ENCODE measurements at regions not wholly inside any gene's neighbourhood (a gene's known extent, or its start where the extent isn't known, plus 50 kb on each side); places are given as distances from the start of the nearest gene placed in this dataset.

- Histone ChIP-seq H3K9ac (ENCODE audit: low read depth, low read length) (no peak overlapping the region), H3K27ac (ENCODE audit: low read length) (no peak overlapping the region)
These were observed 172.9 kb upstream of the SASH1 start for GRCh38 chr6:148169706-148170105.

DNA sequence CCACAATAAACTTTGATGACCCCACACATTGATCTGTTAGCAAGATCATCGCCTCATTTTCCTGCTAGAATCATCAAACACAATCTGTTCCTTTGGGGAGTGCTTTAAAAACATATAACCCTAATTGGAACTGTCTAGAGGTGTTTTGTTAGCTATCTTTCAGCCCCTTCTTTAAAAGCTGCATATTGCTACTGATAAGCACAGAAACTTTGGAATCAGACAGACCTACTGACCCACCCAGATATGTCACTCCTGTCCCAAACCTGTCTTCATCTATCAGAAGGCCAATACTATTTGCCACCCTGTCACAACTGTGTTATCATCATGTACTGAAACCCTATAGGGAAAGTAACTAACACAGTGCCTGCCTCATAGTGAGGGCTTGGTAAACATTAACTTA is 172.4 kb upstream of the SASH1 start:
- TF ChIP-seq, protein P1, sequence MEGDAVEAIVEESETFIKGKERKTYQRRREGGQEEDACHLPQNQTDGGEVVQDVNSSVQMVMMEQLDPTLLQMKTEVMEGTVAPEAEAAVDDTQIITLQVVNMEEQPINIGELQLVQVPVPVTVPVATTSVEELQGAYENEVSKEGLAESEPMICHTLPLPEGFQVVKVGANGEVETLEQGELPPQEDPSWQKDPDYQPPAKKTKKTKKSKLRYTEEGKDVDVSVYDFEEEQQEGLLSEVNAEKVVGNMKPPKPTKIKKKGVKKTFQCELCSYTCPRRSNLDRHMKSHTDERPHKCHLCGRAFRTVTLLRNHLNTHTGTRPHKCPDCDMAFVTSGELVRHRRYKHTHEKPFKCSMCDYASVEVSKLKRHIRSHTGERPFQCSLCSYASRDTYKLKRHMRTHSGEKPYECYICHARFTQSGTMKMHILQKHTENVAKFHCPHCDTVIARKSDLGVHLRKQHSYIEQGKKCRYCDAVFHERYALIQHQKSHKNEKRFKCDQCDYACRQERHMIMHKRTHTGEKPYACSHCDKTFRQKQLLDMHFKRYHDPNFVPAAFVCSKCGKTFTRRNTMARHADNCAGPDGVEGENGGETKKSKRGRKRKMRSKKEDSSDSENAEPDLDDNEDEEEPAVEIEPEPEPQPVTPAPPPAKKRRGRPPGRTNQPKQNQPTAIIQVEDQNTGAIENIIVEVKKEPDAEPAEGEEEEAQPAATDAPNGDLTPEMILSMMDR (IDR thresholded peaks at IDR 0.05; ENCODE audit: borderline replicate concordance, extremely low read depth, low read length, poor library complexity, severe bottlenecking), result no peak
- TF ChIP-seq EZH2 (IDR thresholded peaks at IDR 0.05; ENCODE audit: borderline replicate concordance, low read depth, low read length, severe bottlenecking), result no peak
- H3K4me1 ChIP-seq (ENCODE audit: insufficient read depth, low read length), result no peaks in the 10 kb centered on the region
- H3K27me3 ChIP-seq (ENCODE audit: insufficient read depth, low read length, poor library complexity), result peaks cover 5% of the 10 kb centered on the region
- H3K36me3 ChIP-seq (ENCODE audit: insufficient read depth, low read length), result no peaks in the 10 kb centered on the region
- no peak overlapping the region for H3K27ac ChIP-seq (ENCODE audit: low read length)
- no peaks in the 10 kb centered on the region; the same call in 1 of the 2 replicates for H4K20me1 ChIP-seq (ENCODE audit: insufficient read depth, low read length)
- no peak overlapping the region for H3K4me2 ChIP-seq (ENCODE audit: insufficient read depth, low read length)
- no peak overlapping the region for H2AFZ ChIP-seq (ENCODE audit: low read depth, low read length)
- H3K9me3 ChIP-seq (ENCODE audit: insufficient read depth, low read length, severe bottlenecking), result no peaks in the 10 kb centered on the region
- H3K9ac ChIP-seq (ENCODE audit: low read depth, low read length), result no peak overlapping the region
- DNase-seq, result no peak
- H3K4me3 ChIP-seq (ENCODE audit: low read depth in 1 of 2, low read length in 2 of 2), result no peak overlapping the region
- no peaks in the 10 kb centered on the region for H3K79me2 ChIP-seq (ENCODE audit: insufficient read depth, low read length)
- no peak for ATAC-seq (ENCODE audit: insufficient read depth, low read depth)

More at GRCh38 chr6:148169706-148170105, 172.9 kb upstream of the SASH1 start:
- H3K4me1 ChIP-seq (ENCODE audit: insufficient read depth, low read length), result no peaks in the 10 kb centered on the region
- H3K4me2 ChIP-seq (ENCODE audit: insufficient read depth, low read length), result no peak overlapping the region
- no peak for ATAC-seq (ENCODE audit: insufficient read depth, low read depth)
- no peaks in the 10 kb centered on the region for H3K36me3 ChIP-seq (ENCODE audit: insufficient read depth, low read length)
- DNase-seq, result no peak
- TF ChIP-seq, protein P1 (IDR thresholded peaks at IDR 0.05; ENCODE audit: borderline replicate concordance, extremely low read depth, low read length, poor library complexity, severe bottlenecking), result no peak
- TF ChIP-seq EZH2 (IDR thresholded peaks at IDR 0.05; ENCODE audit: borderline replicate concordance, low read depth, low read length, severe bottlenecking), result no peak
- no peaks in the 10 kb centered on the region for H3K9me3 ChIP-seq (ENCODE audit: insufficient read depth, low read length, severe bottlenecking)
- H2AFZ ChIP-seq (ENCODE audit: low read depth, low read length), result no peak overlapping the region
- H3K4me3 ChIP-seq (ENCODE audit: low read depth in 1 of 2, low read length in 2 of 2), result no peak overlapping the region
- no peaks in the 10 kb centered on the region for H3K79me2 ChIP-seq (ENCODE audit: insufficient read depth, low read length)
- H4K20me1 ChIP-seq (ENCODE audit: insufficient read depth, low read length), result no peaks in the 10 kb centered on the region; the same call in 1 of the 2 replicates
- H3K27me3 ChIP-seq (ENCODE audit: insufficient read depth, low read length, poor library complexity), result peaks cover 4% of the 10 kb centered on the region

- H3K27me3 ChIP-seq (ENCODE audit: insufficient read depth, low read length, poor library complexity), result peaks cover 10% of the 10 kb centered on the region
- no peaks in the 10 kb centered on the region for H3K36me3 ChIP-seq (ENCODE audit: insufficient read depth, low read length)
- H3K4me2 ChIP-seq (ENCODE audit: insufficient read depth, low read length), result no peak overlapping the region
- no peaks in the 10 kb centered on the region for H3K4me1 ChIP-seq (ENCODE audit: insufficient read depth, low read length)
- no peak overlapping the region for H3K4me3 ChIP-seq (ENCODE audit: low read depth in 1 of 2, low read length in 2 of 2)
- H3K9me3 ChIP-seq (ENCODE audit: insufficient read depth, low read length, severe bottlenecking), result no peaks in the 10 kb centered on the region
- H3K79me2 ChIP-seq (ENCODE audit: insufficient read depth, low read length), result no peaks in the 10 kb centered on the region
- DNase-seq, result no peak
- H3K27ac ChIP-seq (ENCODE audit: low read length), result no peak overlapping the region
- H2AFZ ChIP-seq (ENCODE audit: low read depth, low read length), result no peak overlapping the region
- H3K9ac ChIP-seq (ENCODE audit: low read depth, low read length), result no peak overlapping the region
- TF ChIP-seq EZH2 (IDR thresholded peaks at IDR 0.05; ENCODE audit: borderline replicate concordance, low read depth, low read length, severe bottlenecking), result no peak
- TF ChIP-seq, protein P1 (IDR thresholded peaks at IDR 0.05; ENCODE audit: borderline replicate concordance, extremely low read depth, low read length, poor library complexity, severe bottlenecking), result no peak
- ATAC-seq (ENCODE audit: insufficient read depth, low read depth), result no peak
- H4K20me1 ChIP-seq (ENCODE audit: insufficient read depth, low read length), result no peaks in the 10 kb centered on the region; the same call in 1 of the 2 replicates
These were observed 169.1 kb upstream of the SASH1 start for GRCh38 chr6:148173548-148173947.
